ENCODE measurements at regions not wholly inside any gene's neighbourhood (a gene's known extent, or its start where the extent isn't known, plus 50 kb on each side); places are given as distances from the start of the nearest gene placed in this dataset.
"Not testable (repeated sequence)": the region's sequence is repeated elsewhere in the genome, so short reads cannot be mapped to it uniquely, and the experiment has no call there.

GRCh38 chr6:150789906-150790305 is 75.6 kb upstream of the MTHFD1L start:
- H3K9me3 Mint-ChIP-seq (ENCODE audit: low read depth), result not testable (repeated sequence)

GRCh38 chr6:150791717-150792116 is 73.8 kb upstream of the MTHFD1L start:
- Mint-ChIP-seq H3K36me3 (no peaks in the 10 kb centered on the region), H3K9me3 (ENCODE audit: low read depth) (no peaks in the 10 kb centered on the region), H3K27me3 (no peaks in the 10 kb centered on the region), H3K4me3 (no peak overlapping the region), H3K4me1 (no peaks in the 10 kb centered on the region), H3K27ac (no peak overlapping the region)
- CTCF ChIA-PET, result no interaction called here
- DNase-seq, result no peak
- ATAC-seq, result no peak

More at GRCh38 chr6:150789906-150790305, 75.6 kb upstream of the MTHFD1L start:
- DNase-seq, H3K4me3 Mint-ChIP-seq, H3K27me3 Mint-ChIP-seq, H3K4me1 Mint-ChIP-seq, ATAC-seq, H3K36me3 Mint-ChIP-seq, CTCF ChIA-PET, H3K27ac Mint-ChIP-seq: not testable (repeated sequence)

- no peak for ATAC-seq
- no peak overlapping the region for H3K4me3 Mint-ChIP-seq
Measured at GRCh38 chr6:150797949-150798348, 67.6 kb upstream of the MTHFD1L start.

GRCh38 chr6:150799276-150799805 is 66.2 kb upstream of the MTHFD1L start:
- H3K4me1 Mint-ChIP-seq, result no peaks in the 10 kb centered on the region
- CTCF ChIA-PET, result no interaction called here
- no peak overlapping the region for H3K27ac Mint-ChIP-seq
- no peaks in the 10 kb centered on the region for H3K9me3 Mint-ChIP-seq (ENCODE audit: low read depth)
- H3K27me3 Mint-ChIP-seq, result no peaks in the 10 kb centered on the region
- no peaks in the 10 kb centered on the region for H3K36me3 Mint-ChIP-seq
- no peak overlapping the region for H3K4me3 Mint-ChIP-seq
- DNase-seq, result no peak
- no peak for ATAC-seq

More at GRCh38 chr6:150797949-150798348, 67.6 kb upstream of the MTHFD1L start:
- Mint-ChIP-seq H3K36me3 (no peaks in the 10 kb centered on the region), H3K27me3 (no peaks in the 10 kb centered on the region), H3K9me3 (ENCODE audit: low read depth) (no peaks in the 10 kb centered on the region), H3K4me1 (no peaks in the 10 kb centered on the region), H3K27ac (no peak overlapping the region)
- no peak for DNase-seq
- CTCF ChIA-PET, result interaction anchor here (0.6 kb wide), 1 partner anchor 63 kb away, joined by 3 read pairs; no protein-coding TSS in a partner anchor

GRCh38 chr6:150800674-150801314 is 64.7 kb upstream of the MTHFD1L start:
- Mint-ChIP-seq H3K36me3 (no peaks in the 10 kb centered on the region), H3K4me1 (no peaks in the 10 kb centered on the region), H3K9me3 (ENCODE audit: low read depth) (no peaks in the 10 kb centered on the region), H3K27me3 (no peaks in the 10 kb centered on the region), H3K4me3 (no peak overlapping the region), H3K27ac (no peak overlapping the region)
- no peak for ATAC-seq
- DNase-seq, result no peak
- CTCF ChIA-PET, result interaction anchor here (1.0 to 3.7 kb wide), 2 partner anchors 16 to 383 kb away, joined by 5 to 17 read pairs; no protein-coding TSS in a partner anchor

- no peaks in the 10 kb centered on the region for H3K9me3 Mint-ChIP-seq (ENCODE audit: low read depth)
- no peaks in the 10 kb centered on the region for H3K27me3 Mint-ChIP-seq
- CTCF ChIA-PET, result interaction anchor here (1.8 to 2.3 kb wide), 2 partner anchors 9 to 11 kb away, joined by 5 to 9 read pairs; no protein-coding TSS in a partner anchor
- ATAC-seq (no peak), DNase-seq (no peak)
- H3K36me3 Mint-ChIP-seq, result no peaks in the 10 kb centered on the region
- H3K4me1 Mint-ChIP-seq, result no peaks in the 10 kb centered on the region
- no peak overlapping the region for H3K27ac Mint-ChIP-seq
- no peak overlapping the region for H3K4me3 Mint-ChIP-seq
Measured at GRCh38 chr6:150806790-150807189, 58.7 kb upstream of the MTHFD1L start.

- Mint-ChIP-seq H3K9me3 (ENCODE audit: low read depth) (no peaks in the 10 kb centered on the region), H3K27me3 (no peaks in the 10 kb centered on the region), H3K4me3 (no peak overlapping the region), H3K36me3 (no peaks in the 10 kb centered on the region), H3K4me1 (peaks cover 23% of the 10 kb centered on the region), H3K27ac (peak overlapping the region; percentile 43)
- CTCF ChIA-PET, result interaction anchor here (0.8 to 2.6 kb wide), 6 partner anchors 53 to 733 kb away, joined by 3 to 24 read pairs (median 4); partner anchors contain the start of gene MTHFD1L
- DNase-seq (peak; percentile 53), ATAC-seq (peak; percentile 37)
Measured at GRCh38 chr6:150813319-150813992, 52.0 kb upstream of the MTHFD1L start.

- Mint-ChIP-seq H3K9me3 (ENCODE audit: low read depth) (no peaks in the 10 kb centered on the region), H3K36me3 (no peaks in the 10 kb centered on the region), H3K27me3 (no peaks in the 10 kb centered on the region), H3K4me1 (peaks cover 23% of the 10 kb centered on the region), H3K27ac (peak overlapping the region; percentile 43), H3K4me3 (no peak overlapping the region)
- DNase-seq (no peak), ATAC-seq (peak; percentile 40)
- CTCF ChIA-PET, result interaction anchor here (0.8 to 2.6 kb wide), 6 partner anchors 52 to 734 kb away, joined by 3 to 24 read pairs (median 4); partner anchors contain the start of gene MTHFD1L
Measured at GRCh38 chr6:150813993-150814359, 51.5 kb upstream of the MTHFD1L start.

Data from activated CD8-positive, alpha-beta memory T cell treated with anti-CD3 and anti-CD28 coated beads, Interleukin-2, amount 10 ng/mL, durations not matched to agents 7 days and 5 days (primary cell).